GM10248 (cell line): ENCODE measurements at regions not wholly inside any gene's neighbourhood (a gene's known extent, or its start where the extent isn't known, plus 50 kb on each side); places are given as distances from the start of the nearest gene placed in this dataset.

Source experiments
- CTCF ChIA-PET: fragments of 300-600 bp; sonication (Branson Sonifier 250); formaldehyde crosslinking; extraction: SDS; loops from one replicate; lab custom pipeline; 2021; ENCODE audit warnings: antibody characterized with exemption; lab: Yijun Ruan, JAX
- POLR2A ChIA-PET: fragments of 350-650 bp; sonication (Branson Sonifier 250); formaldehyde crosslinking; extraction: SDS; loops from one replicate; lab custom pipeline; 2020; ENCODE audit warnings: antibody characterized with exemption; lab: Yijun Ruan, JAX
- DNase-seq: peaks from one replicate; pipeline ENCODE4 v3.0.0; 2012; ENCODE audit errors: extremely low spot score
- CTCF ChIP-seq: IDR thresholded peaks from 2 replicates; pipeline ENCODE4 v1.5.1; 2012; ENCODE audit warnings: mild to moderate bottlenecking, low read depth; ENCODE audit errors: extremely low read depth, missing control alignments, control extremely low read depth

- TF ChIP-seq CTCF: no peak
- ChIA-PET CTCF (interaction anchor here (1.6 kb wide), 1 partner anchor 319 kb away, joined by 4 read pairs; no protein-coding TSS in a partner anchor), POLR2A (no interaction called here)
- no peak for DNase-seq
These were observed 53.5 kb upstream of the WASF3 start for GRCh38 chr13:26503826-26504594.
